HG03025 (cell line): ENCODE measurements at regions not wholly inside any gene's neighbourhood (a gene's known extent, or its start where the extent isn't known, plus 50 kb on each side); places are given as distances from the start of the nearest gene placed in this dataset.

Source experiments
- ATAC-seq: cut with Tn5 transposase; IDR thresholded peaks from one replicate; pipeline ENCODE4 v1.9.1; 2021; ENCODE audit warnings: mild to moderate bottlenecking, moderate library complexity; ENCODE audit not compliant: unreplicated experiment, low FRiP score

GRCh38 chr10:59075576-59075975, 100.9 kb upstream of the PHYHIPL start:
- ATAC-seq = no peak

GRCh38 chr10:59077855-59078254, 98.6 kb upstream of the PHYHIPL start:
- ATAC-seq = no peak

GRCh38 chr10:59078978-59079377, 97.5 kb upstream of the PHYHIPL start:
- no peak for ATAC-seq

- no peak for ATAC-seq
Observed at GRCh38 chr10:59079386-59080226, 96.8 kb upstream of the PHYHIPL start.

- no peak for ATAC-seq
Observed at GRCh38 chr10:59082249-59082648, 94.2 kb upstream of the PHYHIPL start.

GRCh38 chr10:59085054-59085453, 91.4 kb upstream of the PHYHIPL start:
- no peak for ATAC-seq

GRCh38 chr10:59085711-59086502, 90.5 kb upstream of the PHYHIPL start:
- no peak for ATAC-seq

GRCh38 chr10:59087486-59087885, 89.0 kb upstream of the PHYHIPL start:
- ATAC-seq = no peak

- no peak for ATAC-seq
Observed at GRCh38 chr10:59088912-59089573, 87.4 kb upstream of the PHYHIPL start.

GRCh38 chr10:59090817-59091622, 85.4 kb upstream of the PHYHIPL start:
- ATAC-seq = no peak

- no peak for ATAC-seq
Observed at GRCh38 chr10:59093461-59093860, 83.0 kb upstream of the PHYHIPL start.

GRCh38 chr10:59096631-59097030, 79.8 kb upstream of the PHYHIPL start:
- no peak for ATAC-seq

GRCh38 chr10:59098387-59098786, 78.1 kb upstream of the PHYHIPL start:
- ATAC-seq = no peak

GRCh38 chr10:59098831-59099452, 77.5 kb upstream of the PHYHIPL start:
- no peak for ATAC-seq

GRCh38 chr10:59099481-59099880, 77.0 kb upstream of the PHYHIPL start:
- ATAC-seq = no peak

- ATAC-seq = no peak
Observed at GRCh38 chr10:59102394-59102793, 74.0 kb upstream of the PHYHIPL start.

GRCh38 chr10:59104186-59104585, 72.3 kb upstream of the PHYHIPL start:
- no peak for ATAC-seq

GRCh38 chr10:59106441-59106840, 70.0 kb upstream of the PHYHIPL start:
- peak; percentile 76 for ATAC-seq

- ATAC-seq = no peak
Observed at GRCh38 chr10:59107147-59107546, 69.3 kb upstream of the PHYHIPL start.

GRCh38 chr10:59108296-59108870, 68.1 kb upstream of the PHYHIPL start:
- no peak for ATAC-seq
